Panc1 (cell line): ENCODE measurements at regions not wholly inside any gene's neighbourhood (a gene's known extent, or its start where the extent isn't known, plus 50 kb on each side); places are given as distances from the start of the nearest gene placed in this dataset.

Experiments used
- POLR2AphosphoS5 ChIP-seq: IDR thresholded peaks from 2 replicates; pipeline ENCODE4 v1.6.1; 2012; ENCODE audit warnings: mild to moderate bottlenecking, low read depth, low read length, moderate library complexity
- SIN3A ChIP-seq: IDR thresholded peaks from 2 replicates; pipeline ENCODE4 v1.6.1; 2012; ENCODE audit warnings: low read depth, mild to moderate bottlenecking, low read length, moderate library complexity, borderline replicate concordance; ENCODE audit not compliant: insufficient read depth
- TCF7L2 ChIP-seq: IDR thresholded peaks from 2 replicates; pipeline ENCODE4 v1.6.1; 2011; ENCODE audit warnings: mild to moderate bottlenecking, low read depth, low read length, inconsistent platforms
- TF ChIP-seq, protein P1 (sequence below): fragments of 450-650 bp; IDR thresholded peaks from 2 replicates; pipeline ENCODE4 v1.5.1; 2017; ENCODE audit warnings: mild to moderate bottlenecking
- TF ChIP-seq, protein P2 (sequence below), 2 experiments: IDR thresholded peaks; 2 replicates each; pipeline ENCODE4 v1.6.1; 2011 to 2012; ENCODE audit warnings: low read depth in 2 of 2, control low read depth in 1 of 2, low read length in 1 of 2, mild to moderate bottlenecking in 1 of 2, moderate library complexity in 1 of 2; ENCODE audit not compliant: insufficient read depth in 1 of 2

DNA sequence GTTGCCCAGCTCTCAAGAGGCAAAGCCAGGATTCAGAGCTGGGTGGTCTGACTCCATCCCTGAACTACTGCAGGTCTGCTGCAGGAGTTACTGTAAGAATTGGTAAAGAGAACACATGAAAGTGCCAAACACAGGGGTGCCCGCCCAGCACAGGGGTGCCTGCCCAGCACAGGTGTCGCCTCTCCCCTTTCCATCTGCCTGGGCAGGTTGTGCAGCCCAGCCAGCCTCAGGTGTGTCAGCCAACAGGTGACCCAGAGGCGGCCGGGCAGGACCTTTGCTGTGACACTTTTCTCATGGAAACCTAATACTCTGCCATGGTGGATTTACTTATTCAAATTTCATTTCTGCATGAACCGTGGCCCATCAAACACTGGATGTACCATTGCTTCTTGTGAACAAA is 289.7 kb upstream of the IRX4 start:
- TF ChIP-seq, protein P1, sequence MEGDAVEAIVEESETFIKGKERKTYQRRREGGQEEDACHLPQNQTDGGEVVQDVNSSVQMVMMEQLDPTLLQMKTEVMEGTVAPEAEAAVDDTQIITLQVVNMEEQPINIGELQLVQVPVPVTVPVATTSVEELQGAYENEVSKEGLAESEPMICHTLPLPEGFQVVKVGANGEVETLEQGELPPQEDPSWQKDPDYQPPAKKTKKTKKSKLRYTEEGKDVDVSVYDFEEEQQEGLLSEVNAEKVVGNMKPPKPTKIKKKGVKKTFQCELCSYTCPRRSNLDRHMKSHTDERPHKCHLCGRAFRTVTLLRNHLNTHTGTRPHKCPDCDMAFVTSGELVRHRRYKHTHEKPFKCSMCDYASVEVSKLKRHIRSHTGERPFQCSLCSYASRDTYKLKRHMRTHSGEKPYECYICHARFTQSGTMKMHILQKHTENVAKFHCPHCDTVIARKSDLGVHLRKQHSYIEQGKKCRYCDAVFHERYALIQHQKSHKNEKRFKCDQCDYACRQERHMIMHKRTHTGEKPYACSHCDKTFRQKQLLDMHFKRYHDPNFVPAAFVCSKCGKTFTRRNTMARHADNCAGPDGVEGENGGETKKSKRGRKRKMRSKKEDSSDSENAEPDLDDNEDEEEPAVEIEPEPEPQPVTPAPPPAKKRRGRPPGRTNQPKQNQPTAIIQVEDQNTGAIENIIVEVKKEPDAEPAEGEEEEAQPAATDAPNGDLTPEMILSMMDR = no peak
- TF ChIP-seq, protein P2, sequence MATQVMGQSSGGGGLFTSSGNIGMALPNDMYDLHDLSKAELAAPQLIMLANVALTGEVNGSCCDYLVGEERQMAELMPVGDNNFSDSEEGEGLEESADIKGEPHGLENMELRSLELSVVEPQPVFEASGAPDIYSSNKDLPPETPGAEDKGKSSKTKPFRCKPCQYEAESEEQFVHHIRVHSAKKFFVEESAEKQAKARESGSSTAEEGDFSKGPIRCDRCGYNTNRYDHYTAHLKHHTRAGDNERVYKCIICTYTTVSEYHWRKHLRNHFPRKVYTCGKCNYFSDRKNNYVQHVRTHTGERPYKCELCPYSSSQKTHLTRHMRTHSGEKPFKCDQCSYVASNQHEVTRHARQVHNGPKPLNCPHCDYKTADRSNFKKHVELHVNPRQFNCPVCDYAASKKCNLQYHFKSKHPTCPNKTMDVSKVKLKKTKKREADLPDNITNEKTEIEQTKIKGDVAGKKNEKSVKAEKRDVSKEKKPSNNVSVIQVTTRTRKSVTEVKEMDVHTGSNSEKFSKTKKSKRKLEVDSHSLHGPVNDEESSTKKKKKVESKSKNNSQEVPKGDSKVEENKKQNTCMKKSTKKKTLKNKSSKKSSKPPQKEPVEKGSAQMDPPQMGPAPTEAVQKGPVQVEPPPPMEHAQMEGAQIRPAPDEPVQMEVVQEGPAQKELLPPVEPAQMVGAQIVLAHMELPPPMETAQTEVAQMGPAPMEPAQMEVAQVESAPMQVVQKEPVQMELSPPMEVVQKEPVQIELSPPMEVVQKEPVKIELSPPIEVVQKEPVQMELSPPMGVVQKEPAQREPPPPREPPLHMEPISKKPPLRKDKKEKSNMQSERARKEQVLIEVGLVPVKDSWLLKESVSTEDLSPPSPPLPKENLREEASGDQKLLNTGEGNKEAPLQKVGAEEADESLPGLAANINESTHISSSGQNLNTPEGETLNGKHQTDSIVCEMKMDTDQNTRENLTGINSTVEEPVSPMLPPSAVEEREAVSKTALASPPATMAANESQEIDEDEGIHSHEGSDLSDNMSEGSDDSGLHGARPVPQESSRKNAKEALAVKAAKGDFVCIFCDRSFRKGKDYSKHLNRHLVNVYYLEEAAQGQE (IDR thresholded peaks at IDR 0.05; ENCODE audit: insufficient read depth in 1 of 2, low read depth in 2 of 2, low read length in 1 of 2) = no peak
- TF ChIP-seq POLR2AphosphoS5 = no peak
- TF ChIP-seq SIN3A = no peak
- TF ChIP-seq TCF7L2 = no peak
